OCI-LY1 (cell line): ENCODE measurements at regions not wholly inside any gene's neighbourhood (a gene's known extent, or its start where the extent isn't known, plus 50 kb on each side); places are given as distances from the start of the nearest gene placed in this dataset.

Experiments
- H2AFZ ChIP-seq: fragments of 200-600 bp; sonication (generic), shearing (Covaris generic); 2 replicates; pipeline ENCODE4 v1.6.0; 2014; ENCODE audit warnings: antibody characterized with exemption, mild to moderate bottlenecking, low read length
- H3F3A ChIP-seq: fragments of 200-600 bp; sonication (generic), shearing (Covaris generic); 2 replicates; pipeline ENCODE4 v1.6.0; 2014; ENCODE audit warnings: mild to moderate bottlenecking, antibody characterized with exemption, low read length, moderate library complexity; ENCODE audit not compliant: insufficient read depth
- H3K27ac ChIP-seq: fragments of 200-600 bp; sonication (generic); 2 replicates; pipeline ENCODE4 v1.5.1; 2014; ENCODE audit warnings: low read length, mixed run types, mild to moderate bottlenecking, low read depth; ENCODE audit not compliant: poor library complexity, severe bottlenecking
- H3K27me3 ChIP-seq: fragments of 200-600 bp; sonication (generic); 2 replicates; pipeline ENCODE4 v1.6.0; 2014; ENCODE audit warnings: antibody characterized with exemption, mild to moderate bottlenecking, low read length, moderate library complexity; ENCODE audit not compliant: insufficient read depth
- H3K36me3 ChIP-seq: fragments of 200-600 bp; sonication (generic); 2 replicates; pipeline ENCODE4 v1.6.1; 2014; ENCODE audit warnings: mild to moderate bottlenecking, antibody characterized with exemption, low read length, moderate library complexity, mixed read lengths; ENCODE audit not compliant: insufficient read depth
- H3K4me1 ChIP-seq: fragments of 200-600 bp; sonication (generic); 2 replicates; pipeline ENCODE4 v1.5.1; 2014; ENCODE audit warnings: mild to moderate bottlenecking, low read length, moderate library complexity; ENCODE audit not compliant: insufficient read depth, severe bottlenecking
- H3K4me2 ChIP-seq: fragments of 200-600 bp; sonication (generic), shearing (Covaris generic); 2 replicates; pipeline ENCODE4 v1.6.1; 2014; ENCODE audit warnings: low read length
- H3K4me3 ChIP-seq: fragments of 200-600 bp; sonication (generic); 2 replicates; pipeline ENCODE4 v1.5.1; 2014; ENCODE audit warnings: low read length, low read depth, mild to moderate bottlenecking, mixed read lengths; ENCODE audit not compliant: poor library complexity, severe bottlenecking
- H3K79me2 ChIP-seq: fragments of 200-600 bp; shearing (Covaris generic); 2 replicates; pipeline ENCODE4 v1.6.1; 2016; ENCODE audit warnings: mixed run types, low read length, mixed read lengths; ENCODE audit not compliant: insufficient read depth
- H3K9ac ChIP-seq: fragments of 200-600 bp; sonication (generic), shearing (Covaris generic); 2 replicates; pipeline ENCODE4 v1.6.1; 2014; ENCODE audit warnings: mild to moderate bottlenecking, low read length, mixed read lengths
- H3K9me2 ChIP-seq: fragments of 200-600 bp; sonication (generic), shearing (Covaris generic); 2 replicates; pipeline ENCODE4 v1.6.1; 2014; ENCODE audit warnings: low read depth, mild to moderate bottlenecking, low read length, mixed read lengths
- H3K9me3 ChIP-seq: fragments of 200-600 bp; shearing (Covaris generic); 2 replicates; pipeline ENCODE4 v1.6.1; 2014; ENCODE audit warnings: low read length, mixed read lengths
- H4K20me1 ChIP-seq: fragments of 200-600 bp; sonication (generic), shearing (Covaris generic); 2 replicates; pipeline ENCODE4 v1.6.0; 2016; ENCODE audit warnings: mild to moderate bottlenecking, low read length; ENCODE audit not compliant: insufficient read depth
- CTCF ChIP-seq: fragments of 200-600 bp; sonication (generic), shearing (Covaris generic); IDR thresholded peaks from 2 replicates; pipeline ENCODE4 v1.5.1; 2017; ENCODE audit warnings: mild to moderate bottlenecking, antibody characterized with exemption, low read length, moderate library complexity, mixed read lengths
- EZH2 ChIP-seq: fragments of 200-600 bp; sonication (generic), shearing (Covaris generic); IDR thresholded peaks from 2 replicates; pipeline ENCODE4 v1.8.0; 2017; ENCODE audit warnings: borderline replicate concordance, mixed run types, mild to moderate bottlenecking, antibody characterized with exemption, low read length, moderate library complexity, mixed read lengths

DNA sequence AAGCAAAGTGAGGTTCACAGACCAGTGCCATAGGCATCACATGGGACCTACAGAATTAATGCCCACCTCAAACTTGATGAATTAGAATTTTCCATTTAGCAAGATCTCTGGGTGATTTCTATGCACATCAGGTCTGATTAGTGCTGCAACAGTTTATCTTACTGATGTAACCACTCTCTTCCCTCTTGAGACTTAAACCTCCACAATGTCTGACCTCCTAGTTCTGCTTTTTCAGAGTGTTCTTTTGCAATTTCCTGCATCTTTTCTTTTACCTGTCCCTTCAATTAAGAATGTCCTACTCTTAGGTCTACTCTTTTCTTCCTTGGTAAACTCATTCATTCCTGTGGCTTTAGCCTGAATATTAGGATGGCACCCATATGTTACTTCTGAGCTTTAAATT is 615.3 kb downstream of the TFAP2A start:
- TF ChIP-seq EZH2 (no peak), CTCF (no peak)

GRCh38 chr6:9796827-9797226 is 618.0 kb downstream of the TFAP2A start:
- Histone ChIP-seq H3K4me3 (no peak overlapping the region), H3K9me2 (no peaks in the 10 kb centered on the region), H3K9me3 (no peaks in the 10 kb centered on the region), H3K4me1 (no peaks in the 10 kb centered on the region), H3F3A (no peaks in the 10 kb centered on the region), H3K36me3 (no peaks in the 10 kb centered on the region), H3K9ac (no peak overlapping the region), H3K4me2 (no peak overlapping the region), H4K20me1 (no peaks in the 10 kb centered on the region), H3K79me2 (no peaks in the 10 kb centered on the region), H3K27ac (no peak overlapping the region), H3K27me3 (no peaks in the 10 kb centered on the region), H2AFZ (no peak overlapping the region)
- TF ChIP-seq EZH2 (no peak), CTCF (no peak)

More for the DNA sequence above, 615.3 kb downstream of the TFAP2A start:
- Histone ChIP-seq H3K79me2 (no peaks in the 10 kb centered on the region), H3K27me3 (no peaks in the 10 kb centered on the region), H3K4me1 (no peaks in the 10 kb centered on the region), H3K36me3 (no peaks in the 10 kb centered on the region), H2AFZ (no peak overlapping the region), H3K9me2 (no peaks in the 10 kb centered on the region), H3K9me3 (no peaks in the 10 kb centered on the region), H3K27ac (no peak overlapping the region), H3K4me3 (no peak overlapping the region), H3K9ac (no peak overlapping the region), H3F3A (no peaks in the 10 kb centered on the region), H3K4me2 (no peak overlapping the region), H4K20me1 (no peaks in the 10 kb centered on the region)

GRCh38 chr6:9795880-9796279 is 619.0 kb downstream of the TFAP2A start:
- Histone ChIP-seq H3K9ac (no peak overlapping the region), H3K4me2 (no peak overlapping the region), H3K27ac (no peak overlapping the region), H2AFZ (no peak overlapping the region), H3F3A (no peaks in the 10 kb centered on the region), H3K27me3 (no peaks in the 10 kb centered on the region), H3K9me2 (no peaks in the 10 kb centered on the region), H3K4me3 (no peak overlapping the region), H3K36me3 (no peaks in the 10 kb centered on the region), H3K9me3 (no peaks in the 10 kb centered on the region), H4K20me1 (no peaks in the 10 kb centered on the region), H3K4me1 (no peaks in the 10 kb centered on the region), H3K79me2 (no peaks in the 10 kb centered on the region)
- TF ChIP-seq EZH2 = no peak
- TF ChIP-seq CTCF = no peak
